Naive thymus-derived CD4-positive, alpha-beta T cell (primary cell): ENCODE measurements at regions not wholly inside any gene's neighbourhood (a gene's known extent, or its start where the extent isn't known, plus 50 kb on each side); places are given as distances from the start of the nearest gene placed in this dataset.

ENCODE experiments used
- ATAC-seq: fragments of 150-1000 bp; cut with Tn5 transposase; 2 replicates; pipeline ENCODE4 v1.10.0; 2021; ENCODE audit warnings: mild to moderate bottlenecking, moderate library complexity
- CTCF ChIA-PET: fragments of 350-600 bp; sonication (Branson Sonifier 250); formaldehyde crosslinking; loops from one replicate; lab custom pipeline; 2021; ENCODE audit warnings: antibody characterized with exemption; lab: Charles Lee
- POLR2A ChIA-PET: fragments of 350-600 bp; sonication (Branson Sonifier 250); formaldehyde crosslinking; loops from one replicate; lab custom pipeline; 2021; ENCODE audit warnings: antibody characterized with exemption, inconsistent platforms; lab: Charles Lee
- DNase-seq, 9 donors: peaks; one replicate each; pipeline versions ENCODE4 v3.0.0 to v3.0.0-alpha.2; 2020 to 2022; ENCODE audit warnings: mixed read lengths in 1 of 9
- H3K27ac ChIP-seq: one replicate; pipeline ENCODE4 v1.7.0; 2013; ENCODE audit warnings: mild to moderate bottlenecking, low read depth, low read length, moderate library complexity
- H3K27me3 ChIP-seq, 2 donors: one replicate each; pipeline ENCODE4 v1.7.0; 2013; ENCODE audit warnings: low read length in 2 of 2, mild to moderate bottlenecking in 2 of 2, moderate library complexity in 2 of 2; ENCODE audit not compliant: control insufficient read depth in 2 of 2, insufficient read depth in 2 of 2
- H3K36me3 ChIP-seq, 3 experiments: 1 replicate in 2 of 3; 2 replicates in 1 of 3; pipeline ENCODE4 v1.7.0; 2013; ENCODE audit warnings: low read length in 3 of 3, mild to moderate bottlenecking in 3 of 3, moderate library complexity in 1 of 3; ENCODE audit not compliant: insufficient read depth in 3 of 3, control insufficient read depth in 2 of 3
- H3K4me1 ChIP-seq, 2 donors: one replicate each; pipeline ENCODE4 v1.7.0; 2013; ENCODE audit warnings: low read length in 2 of 2, mild to moderate bottlenecking in 2 of 2, moderate library complexity in 1 of 2; ENCODE audit not compliant: control insufficient read depth in 2 of 2, insufficient read depth in 2 of 2
- H3K4me3 ChIP-seq: 2 replicates; pipeline ENCODE4 v1.7.0; 2013; ENCODE audit warnings: mild to moderate bottlenecking, low read length
- H3K9me3 ChIP-seq, 3 experiments: 1 replicate in 2 of 3; 2 replicates in 1 of 3; pipeline ENCODE4 v1.7.0; 2013; ENCODE audit warnings: low read length in 3 of 3; ENCODE audit not compliant: control insufficient read depth in 2 of 3
- H3K27ac Mint-ChIP-seq, 9 donors: one replicate each; pipeline ENCODE4 v1.8.0; 2020 to 2022; ENCODE audit warnings: mixed read lengths in 9 of 9, mild to moderate bottlenecking in 8 of 9, moderate library complexity in 5 of 9, inconsistent platforms in 2 of 9
- H3K27me3 Mint-ChIP-seq, 5 donors: one replicate each; pipeline ENCODE4 v1.8.0; 2021 to 2022; ENCODE audit warnings: mixed read lengths in 5 of 5, mild to moderate bottlenecking in 1 of 5
- H3K36me3 Mint-ChIP-seq, 5 donors: one replicate each; pipeline ENCODE4 v1.8.0; 2020 to 2022; ENCODE audit warnings: mixed read lengths in 5 of 5, mild to moderate bottlenecking in 3 of 5, inconsistent platforms in 1 of 5
- H3K4me1 Mint-ChIP-seq, 7 donors: one replicate each; pipeline ENCODE4 v1.8.0; 2020 to 2022; ENCODE audit warnings: mixed read lengths in 7 of 7, mild to moderate bottlenecking in 3 of 7, inconsistent platforms in 1 of 7
- H3K4me3 Mint-ChIP-seq, 10 donors: one replicate each; pipeline ENCODE4 v1.8.0; 2020 to 2022; ENCODE audit warnings: mild to moderate bottlenecking in 10 of 10, mixed read lengths in 10 of 10, moderate library complexity in 6 of 10, inconsistent platforms in 2 of 10
- H3K9me3 Mint-ChIP-seq, 11 donors: one replicate each; pipeline ENCODE4 v1.8.0; 2020 to 2022; ENCODE audit warnings: mixed read lengths in 11 of 11, mild to moderate bottlenecking in 4 of 11, inconsistent platforms in 1 of 11, moderate library complexity in 1 of 11
- intact Hi-C, 2 donors: fragments of 100-400 bp; cut with micrococcal nuclease; formaldehyde crosslinking; loops; one replicate each; pipeline ENCODE4 v1.15.1; 2023

DNA sequence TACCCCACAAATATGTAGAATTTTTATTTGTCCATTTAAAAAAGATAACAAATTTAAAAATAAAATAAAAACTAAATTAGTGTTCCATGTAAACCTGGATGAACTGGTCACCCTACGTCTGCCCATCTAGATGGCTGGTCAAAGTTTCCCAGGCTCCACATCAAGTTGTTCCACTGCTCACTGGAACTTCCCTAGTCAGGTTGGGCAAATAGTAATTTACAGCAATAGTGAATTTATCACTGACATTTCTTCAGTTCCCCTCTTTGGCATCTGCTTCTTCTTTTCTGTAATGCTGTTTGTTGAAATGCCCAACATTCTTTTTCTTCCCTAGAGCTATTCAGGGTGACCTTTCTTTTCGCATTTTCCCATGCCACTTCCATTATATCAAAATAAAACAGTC is 272.7 kb upstream of the BTG1 start:
- Histone ChIP-seq H3K4me1 (peaks cover 0 to 2% of the 10 kb centered on the region in 2 donors), H3K9me3 (no peaks in the 10 kb centered on the region), H3K36me3 (no peaks in the 10 kb centered on the region), H3K27me3 (no peaks in the 10 kb centered on the region), H3K4me3 (no peak overlapping the region), H3K27ac (no peak overlapping the region)
- Mint-ChIP-seq H3K36me3 (peaks cover 0 to 14% (median 0%) of the 10 kb centered on the region in 5 donors), H3K27me3 (no peaks in the 10 kb centered on the region), H3K9me3 (peaks cover 0 to 11% (median 2%) of the 10 kb centered on the region in 11 donors), H3K4me1 (peaks cover 16 to 52% (median 31%) of the 10 kb centered on the region in 7 donors), H3K27ac (no peak overlapping the region), H3K4me3 (no peak overlapping the region)
- ATAC-seq: no peak
- ChIA-PET POLR2A (interaction anchor here (0.7 to 0.8 kb wide), 2 partner anchors 10 to 85 kb away, joined by 3 to 7 read pairs; no protein-coding TSS in a partner anchor), CTCF (interaction anchor here (0.7 kb wide), 1 partner anchor 1574 kb away, joined by 4 read pairs; no protein-coding TSS in a partner anchor)
- no peak for DNase-seq
- intact Hi-C loops: no loop called here

- ATAC-seq (no peak), DNase-seq (no peak)
- H3K27me3 Mint-ChIP-seq: no peaks in the 10 kb centered on the region
- peaks cover 16 to 42% (median 26%) of the 10 kb centered on the region in 7 donors for H3K4me1 Mint-ChIP-seq
- Histone ChIP-seq H3K4me3 (no peak overlapping the region), H3K36me3 (no peaks in the 10 kb centered on the region), H3K9me3 (no peaks in the 10 kb centered on the region), H3K27me3 (no peaks in the 10 kb centered on the region), H3K4me1 (no peaks in the 10 kb centered on the region), H3K27ac (no peak overlapping the region)
- H3K4me3 Mint-ChIP-seq: no peak overlapping the region
- ChIA-PET CTCF (interaction anchor here (1.1 kb wide), 1 partner anchor 9 kb away, joined by 6 read pairs; no protein-coding TSS in a partner anchor), POLR2A (interaction anchor here (0.5 to 0.8 kb wide), 2 partner anchors 9 to 270 kb away, joined by 3 to 7 read pairs; no protein-coding TSS in a partner anchor)
- peaks cover 0 to 14% (median 0%) of the 10 kb centered on the region in 5 donors for H3K36me3 Mint-ChIP-seq
- no peak overlapping the region for H3K27ac Mint-ChIP-seq
- intact Hi-C loops: no loop called here
- peaks cover 0 to 11% (median 2%) of the 10 kb centered on the region in 11 donors for H3K9me3 Mint-ChIP-seq
Measured at GRCh38 chr12:92417373-92417772, 271.7 kb upstream of the BTG1 start.

DNA sequence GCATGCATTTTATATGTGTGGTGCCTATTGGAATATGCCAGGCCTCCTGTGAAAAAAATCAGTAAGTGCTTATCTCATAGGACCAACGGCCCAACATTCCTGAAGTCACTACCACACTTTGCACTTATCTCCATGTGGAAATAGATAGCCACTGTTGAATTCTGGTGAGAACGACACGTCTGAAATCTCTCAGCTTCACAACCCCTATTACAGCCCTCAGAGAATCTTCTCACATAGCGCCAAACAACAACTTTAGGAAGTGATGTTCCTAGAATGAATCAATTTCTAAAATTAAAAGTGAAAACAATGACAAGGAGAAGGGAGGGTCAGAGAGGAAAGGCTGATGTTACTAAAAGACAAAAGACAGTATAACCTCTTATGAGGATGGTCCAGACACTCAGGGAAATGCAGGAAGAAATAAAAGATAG is 270.8 kb upstream of the BTG1 start:
- CTCF ChIA-PET: interaction anchor here (1.1 kb wide), 1 partner anchor 8 kb away, joined by 6 read pairs; no protein-coding TSS in a partner anchor
- H3K27ac Mint-ChIP-seq: no peak overlapping the region
- no peaks in the 10 kb centered on the region for H3K9me3 ChIP-seq
- H3K4me1 Mint-ChIP-seq: peaks cover 16 to 45% (median 27%) of the 10 kb centered on the region in 7 donors
- intact Hi-C loops: no loop called here
- H3K4me3 Mint-ChIP-seq: no peak overlapping the region
- POLR2A ChIA-PET: no interaction called here
- no peak overlapping the region for H3K4me3 ChIP-seq
- H3K27ac ChIP-seq: no peak overlapping the region
- H3K36me3 ChIP-seq: no peaks in the 10 kb centered on the region
- H3K27me3 Mint-ChIP-seq: no peaks in the 10 kb centered on the region
- H3K4me1 ChIP-seq: no peaks in the 10 kb centered on the region
- no peaks in the 10 kb centered on the region for H3K27me3 ChIP-seq
- DNase-seq (no peak), ATAC-seq (no peak)
- peaks cover 0 to 11% (median 2%) of the 10 kb centered on the region in 11 donors for H3K9me3 Mint-ChIP-seq
- peaks cover 0 to 17% (median 0%) of the 10 kb centered on the region in 5 donors for H3K36me3 Mint-ChIP-seq

DNA sequence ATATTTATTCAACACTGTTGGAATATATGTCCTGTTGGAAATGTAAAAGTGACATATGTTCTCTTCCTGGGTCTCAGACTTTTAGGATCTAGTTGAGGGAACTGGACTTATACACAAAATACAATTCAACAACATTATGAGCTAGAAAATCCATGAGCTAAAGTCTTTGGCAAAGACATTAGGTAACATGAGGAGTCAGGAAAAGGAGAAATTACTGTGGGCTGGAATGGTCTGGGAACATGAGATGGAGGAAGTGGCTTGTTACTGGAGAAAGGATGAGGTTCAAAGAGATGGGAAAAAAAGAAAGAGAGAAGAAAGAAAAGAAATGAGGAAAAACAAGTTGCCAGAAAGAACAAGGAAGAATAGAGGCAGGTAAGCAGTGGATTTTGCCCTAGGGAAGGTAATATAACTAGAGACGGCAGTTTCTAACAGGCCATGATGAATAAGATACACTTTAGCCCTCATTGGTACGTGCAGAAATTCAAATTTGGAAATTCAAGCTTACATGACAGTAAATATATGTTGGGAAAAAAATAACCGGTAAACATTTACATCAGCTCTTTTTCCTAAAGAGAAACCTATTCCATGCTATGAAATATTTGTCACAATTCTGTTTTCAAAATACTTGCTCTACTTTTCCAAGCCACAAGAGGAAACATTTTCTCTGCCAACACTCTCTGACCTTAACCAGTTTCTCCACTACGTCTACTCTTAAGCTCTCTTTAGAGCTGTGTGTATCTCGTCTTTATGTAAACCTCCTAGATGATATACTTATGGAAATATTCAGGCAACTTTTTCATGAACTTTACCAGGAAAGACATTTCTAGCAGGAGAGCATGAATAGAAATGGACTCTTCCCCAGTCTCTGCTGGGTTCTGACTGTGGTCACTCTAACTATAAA is 268.8 kb upstream of the BTG1 start:
- CTCF ChIA-PET: interaction anchor here (0.6 to 0.7 kb wide), 3 partner anchors 11 to 831 kb away, joined by 3 to 4 read pairs (median 3); no protein-coding TSS in a partner anchor

GRCh38 chr12:92413286-92413685 is 267.6 kb upstream of the BTG1 start:
- intact Hi-C loops: loop anchor here in 1 of 2 donors (1.0 kb wide), 1 partner anchor 10 kb away; no protein-coding TSS in a partner anchor
- Mint-ChIP-seq H3K9me3 (peaks cover 0 to 10% (median 3%) of the 10 kb centered on the region in 11 donors), H3K4me3 (no peak overlapping the region), H3K36me3 (peaks cover 0 to 15% (median 4%) of the 10 kb centered on the region in 5 donors), H3K4me1 (peaks cover 14 to 55% (median 36%) of the 10 kb centered on the region in 7 donors), H3K27ac (no peak overlapping the region), H3K27me3 (no peaks in the 10 kb centered on the region)
- Histone ChIP-seq H3K4me1 (peaks cover 3 to 6% of the 10 kb centered on the region in 2 donors), H3K4me3 (no peak overlapping the region), H3K9me3 (no peaks in the 10 kb centered on the region), H3K27ac (no peak overlapping the region), H3K27me3 (no peaks in the 10 kb centered on the region), H3K36me3 (no peaks in the 10 kb centered on the region)
- ATAC-seq (no peak), DNase-seq (no peak)
- CTCF ChIA-PET: no interaction called here
- POLR2A ChIA-PET: interaction anchor here (0.7 to 1.2 kb wide), 3 partner anchors 19 to 1070 kb away, joined by 3 to 5 read pairs (median 3); no protein-coding TSS in a partner anchor

More for the DNA sequence above, 268.8 kb upstream of the BTG1 start:
- no peaks in the 10 kb centered on the region for H3K27me3 Mint-ChIP-seq
- peaks cover 0 to 15% (median 0%) of the 10 kb centered on the region in 5 donors for H3K36me3 Mint-ChIP-seq
- no peak for ATAC-seq
- H3K27ac ChIP-seq: no peak overlapping the region
- DNase-seq: no peak
- H3K4me1 Mint-ChIP-seq: peaks cover 12 to 44% (median 28%) of the 10 kb centered on the region in 7 donors
- H3K27me3 ChIP-seq: no peaks in the 10 kb centered on the region
- H3K9me3 Mint-ChIP-seq: peaks cover 0 to 7% (median 0%) of the 10 kb centered on the region in 11 donors
- H3K4me3 Mint-ChIP-seq: no peak overlapping the region
- H3K4me1 ChIP-seq: no peaks in the 10 kb centered on the region
- H3K9me3 ChIP-seq: no peaks in the 10 kb centered on the region
- H3K27ac Mint-ChIP-seq: no peak overlapping the region
- POLR2A ChIA-PET: interaction anchor here (1.1 to 1.2 kb wide), 3 partner anchors 10 to 269 kb away, joined by 3 to 5 read pairs (median 3); partner anchors contain the start of gene BTG1
- intact Hi-C loops: no loop called here
- H3K36me3 ChIP-seq: no peaks in the 10 kb centered on the region
- H3K4me3 ChIP-seq: no peak overlapping the region

DNA sequence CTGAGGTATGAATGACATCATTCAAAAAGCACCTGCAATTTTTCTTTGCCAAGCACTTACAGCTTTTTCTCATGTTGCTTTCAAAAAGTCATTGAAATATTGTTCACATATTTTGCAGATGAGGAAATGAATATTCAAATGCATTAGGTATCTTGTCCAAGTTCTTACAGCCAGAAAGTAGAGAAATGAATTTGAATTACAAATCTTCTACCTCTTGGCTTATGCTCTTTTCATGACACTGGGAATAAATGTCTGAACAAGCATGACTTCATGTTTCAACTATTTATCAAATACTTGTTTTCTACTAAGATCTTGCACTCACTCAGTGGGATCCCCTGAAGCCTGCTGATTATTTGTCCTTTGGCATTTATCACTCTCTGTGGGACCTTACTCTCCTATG is 267.2 kb upstream of the BTG1 start:
- Mint-ChIP-seq H3K27me3 (no peaks in the 10 kb centered on the region), H3K36me3 (peaks cover 0 to 17% (median 4%) of the 10 kb centered on the region in 5 donors), H3K4me3 (no peak overlapping the region), H3K9me3 (peaks cover 0 to 13% (median 3%) of the 10 kb centered on the region in 11 donors), H3K4me1 (peaks cover 16 to 59% (median 39%) of the 10 kb centered on the region in 7 donors), H3K27ac (peak overlapping the region in 1 of 9 donors; percentile 3)
- Histone ChIP-seq H3K27me3 (no peaks in the 10 kb centered on the region), H3K9me3 (no peaks in the 10 kb centered on the region), H3K4me1 (peaks cover 7 to 9% of the 10 kb centered on the region in 2 donors), H3K27ac (no peak overlapping the region), H3K4me3 (no peak overlapping the region), H3K36me3 (no peaks in the 10 kb centered on the region)
- DNase-seq (no peak), ATAC-seq (no peak)
- ChIA-PET POLR2A (interaction anchor here (0.7 to 1.2 kb wide), 2 partner anchors 35 to 1070 kb away, joined by 3 to 5 read pairs; no protein-coding TSS in a partner anchor), CTCF (no interaction called here)
- intact Hi-C loops: loop anchor here in 1 of 2 donors (1.0 kb wide), 1 partner anchor 10 kb away; no protein-coding TSS in a partner anchor
